ENCODE measurements at regions not wholly inside any gene's neighbourhood (a gene's known extent, or its start where the extent isn't known, plus 50 kb on each side); places are given as distances from the start of the nearest gene placed in this dataset.
A peak's percentile ranks its signal among the peaks of the same experiment; 100 is the strongest.

GRCh38 chr1:219387211-219387610 lies 213.5 kb downstream of the LYPLAL1 start:
- DNase-seq (no peak), ATAC-seq (no peak)
- H2AFZ ChIP-seq (ENCODE audit: low read length): no peak overlapping the region
- TF ChIP-seq EZH2 (IDR thresholded peaks at IDR 0.05; ENCODE audit: low read length, unreplicated experiment) (no peak), EZH2phosphoT487 (IDR thresholded peaks at IDR 0.05; ENCODE audit: borderline replicate concordance, low read length) (no peak)
- no peak overlapping the region for H3K9ac ChIP-seq (ENCODE audit: low read length)
- no peaks in the 10 kb centered on the region for H3F3A ChIP-seq (ENCODE audit: low read length, unreplicated experiment)
- no TSS peak for BruUV-seq (replicated peaks)
- no peaks in the 10 kb centered on the region for H3K9me2 ChIP-seq (replicated peaks; ENCODE audit: low read length)
- no peak overlapping the region for H3K4me2 ChIP-seq (ENCODE audit: low read length)
- intact Hi-C loops (cut with micrococcal nuclease): loop anchor here (2.0 to 5.0 kb wide), 2 partner anchors 274 to 705 kb away; no protein-coding TSS in a partner anchor
- ChIA-PET CTCF (interaction anchor here (0.7 kb wide), 1 partner anchor 274 kb away, joined by 3 read pairs; no protein-coding TSS in a partner anchor), POLR2A (ENCODE audit: unreplicated experiment) (interaction anchor here (0.5 kb wide), 1 partner anchor 728 kb away, joined by 3 read pairs; no protein-coding TSS in a partner anchor)
- no peak overlapping the region for H3K27ac ChIP-seq (ENCODE audit: low read length)
- 0 out of 2 replicates have a peak, but pooled peaks cover 1% of the 10 kb centered on the region for H3K9me3 ChIP-seq (ENCODE audit: low read length)
- H3K36me3 ChIP-seq (ENCODE audit: low read depth, low read length): no peaks in the 10 kb centered on the region
- no peaks in the 10 kb centered on the region for H3K27me3 ChIP-seq (ENCODE audit: low read length)
- peaks cover 4% of the 10 kb centered on the region; the same call in 1 of the 2 replicates for H3K4me1 ChIP-seq (ENCODE audit: insufficient read depth, low read length)
- no peak overlapping the region for H3K4me3 ChIP-seq (ENCODE audit: low read length)
- no peaks in the 10 kb centered on the region for H4K20me1 ChIP-seq (ENCODE audit: low read length)
- no peaks in the 10 kb centered on the region for H3K79me2 ChIP-seq (ENCODE audit: low read length)

- H3K36me3 ChIP-seq (ENCODE audit: low read depth, low read length): no peaks in the 10 kb centered on the region
- H4K20me1 ChIP-seq (ENCODE audit: low read length): no peaks in the 10 kb centered on the region
- H3K9me3 ChIP-seq (ENCODE audit: low read length): no peaks in the 10 kb centered on the region
- POLR2A ChIA-PET (ENCODE audit: unreplicated experiment): interaction anchor here (0.8 kb wide), 1 partner anchor 118 kb away, joined by 11 read pairs; no protein-coding TSS in a partner anchor
- H3K4me2 ChIP-seq (ENCODE audit: low read length): no peak overlapping the region
- H3K79me2 ChIP-seq (ENCODE audit: low read length): no peaks in the 10 kb centered on the region
- H3K27ac ChIP-seq (ENCODE audit: low read length): no peak overlapping the region
- H3K4me1 ChIP-seq (ENCODE audit: insufficient read depth, low read length): peaks cover 4% of the 10 kb centered on the region; the same call in 1 of the 2 replicates
- CTCF ChIA-PET: interaction anchor here (0.6 to 1.4 kb wide), 8 partner anchors 10 to 1383 kb away, joined by 3 to 7 read pairs (median 4); no protein-coding TSS in a partner anchor
- H3F3A ChIP-seq (ENCODE audit: low read length, unreplicated experiment): no peaks in the 10 kb centered on the region
- peak; percentile 98 for ATAC-seq
- no peak overlapping the region for H3K9ac ChIP-seq (ENCODE audit: low read length)
- peak; percentile 99 for TF ChIP-seq CTCF (conservative IDR thresholded peaks at IDR 0.05; ENCODE audit: low read depth, low read length)
- TF ChIP-seq EZH2 (IDR thresholded peaks at IDR 0.05; ENCODE audit: low read length, unreplicated experiment): no peak
- TF ChIP-seq EZH2phosphoT487 (IDR thresholded peaks at IDR 0.05; ENCODE audit: borderline replicate concordance, low read length): no peak
- BruUV-seq (replicated peaks): no TSS peak
- peak overlapping the region; percentile 41 for H2AFZ ChIP-seq (ENCODE audit: low read length)
- H3K4me3 ChIP-seq (ENCODE audit: low read length): no peak overlapping the region
- H3K9me2 ChIP-seq (replicated peaks; ENCODE audit: low read length): no peaks in the 10 kb centered on the region
- H3K27me3 ChIP-seq (ENCODE audit: low read length): no peaks in the 10 kb centered on the region
- DNase-seq: peak; percentile 96
- intact Hi-C loops (cut with micrococcal nuclease): loop anchor here (1.0 to 5.0 kb wide), 7 partner anchors 82 to 1056 kb away; no protein-coding TSS in a partner anchor
Observed at GRCh38 chr1:219385787-219386427, 212.2 kb downstream of the LYPLAL1 start.

- Histone ChIP-seq H3K9me3 (ENCODE audit: low read length) (no peaks in the 10 kb centered on the region), H3K27ac (ENCODE audit: low read length) (no peak overlapping the region), H3K9me2 (replicated peaks; ENCODE audit: low read length) (no peaks in the 10 kb centered on the region), H3K79me2 (ENCODE audit: low read length) (no peaks in the 10 kb centered on the region), H2AFZ (ENCODE audit: low read length) (no peak overlapping the region), H3K36me3 (ENCODE audit: low read depth, low read length) (no peaks in the 10 kb centered on the region), H3K4me2 (ENCODE audit: low read length) (no peak overlapping the region), H4K20me1 (ENCODE audit: low read length) (no peaks in the 10 kb centered on the region), H3K4me3 (ENCODE audit: low read length) (no peak overlapping the region), H3K27me3 (ENCODE audit: low read length) (no peaks in the 10 kb centered on the region), H3K9ac (ENCODE audit: low read length) (no peak overlapping the region), H3F3A (ENCODE audit: low read length, unreplicated experiment) (no peaks in the 10 kb centered on the region), H3K4me1 (ENCODE audit: insufficient read depth, low read length) (peaks cover 4% of the 10 kb centered on the region; the same call in 1 of the 2 replicates)
- no peak for DNase-seq
- no peak for ATAC-seq
- BruUV-seq (replicated peaks): no TSS peak
- ChIA-PET CTCF (no interaction called here), POLR2A (ENCODE audit: unreplicated experiment) (no interaction called here)
- intact Hi-C loops (cut with micrococcal nuclease): no loop called here
- TF ChIP-seq EZH2 (IDR thresholded peaks at IDR 0.05; ENCODE audit: low read length, unreplicated experiment) (no peak), CTCF (conservative IDR thresholded peaks at IDR 0.05; ENCODE audit: low read depth, low read length) (no peak), EZH2phosphoT487 (IDR thresholded peaks at IDR 0.05; ENCODE audit: borderline replicate concordance, low read length) (no peak)
Observed at GRCh38 chr1:219383281-219383680, 209.6 kb downstream of the LYPLAL1 start.

Data from PC-3 (cell line).